PC-3 (cell line): ENCODE measurements at regions not wholly inside any gene's neighbourhood (a gene's known extent, or its start where the extent isn't known, plus 50 kb on each side); places are given as distances from the start of the nearest gene placed in this dataset.

Experiments
- ATAC-seq: fragments of 200-7000 bp; cut with Tn5 transposase; 2 replicates; pipeline ENCODE4 v1.9.1; 2020; ENCODE audit warnings: mild to moderate bottlenecking, moderate library complexity
- BruUV-seq: library from RNA; stranded (reverse); fragments of 400-500 nt; replicated peaks from 2 replicates; lab custom pipeline; 2021; lab: Mats Ljungman, UMichigan
- CTCF ChIA-PET: fragments of 300-600 bp; sonication (Branson Sonifier 250); formaldehyde crosslinking; loops from one replicate; lab custom pipeline; 2022; ENCODE audit warnings: antibody characterized with exemption; lab: Charles Lee
- POLR2A ChIA-PET: fragments of 300-600 bp; sonication (Branson Sonifier 250); formaldehyde crosslinking; loops from one replicate; lab custom pipeline; 2022; ENCODE audit warnings: antibody characterized with exemption; ENCODE audit not compliant: unreplicated experiment; lab: Charles Lee
- DNase-seq: peaks from one replicate; pipeline ENCODE4 v3.0.0-alpha.2; 2015
- H2AFZ ChIP-seq: fragments of 300-600 bp; sonication (generic); 2 replicates; pipeline ENCODE4 v1.6.0; 2016; ENCODE audit warnings: antibody characterized with exemption, low read length
- H3F3A ChIP-seq: fragments of 300-600 bp; sonication (generic); one replicate; pipeline ENCODE4 v1.6.0; 2017; ENCODE audit warnings: antibody characterized with exemption, low read length, control low read depth, mild to moderate bottlenecking; ENCODE audit not compliant: unreplicated experiment
- H3K27ac ChIP-seq: fragments of 300-600 bp; sonication (generic); 2 replicates; pipeline ENCODE4 v1.5.1; 2016; ENCODE audit warnings: mild to moderate bottlenecking, low read length
- H3K27me3 ChIP-seq: fragments of 300-600 bp; sonication (generic); 2 replicates; pipeline ENCODE4 v1.6.1; 2016; ENCODE audit warnings: low read length, mixed read lengths
- H3K36me3 ChIP-seq: fragments of 300-600 bp; sonication (generic); 2 replicates; pipeline ENCODE4 v1.6.1; 2016; ENCODE audit warnings: low read depth, mixed run types, low read length, mixed read lengths
- H3K4me1 ChIP-seq: fragments of 300-600 bp; sonication (generic); 2 replicates; pipeline ENCODE4 v1.5.1; 2016; ENCODE audit warnings: low read length; ENCODE audit not compliant: insufficient read depth
- H3K4me2 ChIP-seq: fragments of 300-600 bp; sonication (generic); 2 replicates; pipeline ENCODE4 v1.6.0; 2016; ENCODE audit warnings: low read length
- H3K4me3 ChIP-seq: fragments of 300-600 bp; sonication (generic); 2 replicates; pipeline ENCODE4 v1.5.1; 2016; ENCODE audit warnings: mild to moderate bottlenecking, low read length, mixed read lengths
- H3K79me2 ChIP-seq: fragments of 300-600 bp; sonication (generic); 2 replicates; pipeline ENCODE4 v1.6.1; 2017; ENCODE audit warnings: low read length, mixed read lengths
- H3K9ac ChIP-seq: fragments of 300-600 bp; sonication (generic); 2 replicates; pipeline ENCODE4 v1.6.0; 2016; ENCODE audit warnings: mild to moderate bottlenecking, low read length
- H3K9me2 ChIP-seq: fragments of 300-600 bp; sonication (generic); replicated peaks from 2 replicates; pipeline ENCODE4 v1.6.1; 2016; ENCODE audit warnings: mixed run types, low read length, mixed read lengths
- H3K9me3 ChIP-seq: fragments of 300-600 bp; sonication (generic); 2 replicates; pipeline ENCODE4 v1.6.1; 2016; ENCODE audit warnings: low read length, mixed read lengths
- H4K20me1 ChIP-seq: fragments of 300-600 bp; sonication (generic); 2 replicates; pipeline ENCODE4 v1.6.1; 2016; ENCODE audit warnings: low read length, mixed read lengths
- CTCF ChIP-seq: fragments of 300-600 bp; sonication (generic); conservative IDR thresholded peaks from 2 replicates; pipeline ENCODE4 v1.5.1; 2017; ENCODE audit warnings: antibody characterized with exemption, low read depth, mild to moderate bottlenecking, low read length
- EZH2 ChIP-seq: fragments of 300-600 bp; sonication (generic); IDR thresholded peaks from one replicate; pipeline ENCODE4 v1.6.1; 2017; ENCODE audit warnings: antibody characterized with exemption, mild to moderate bottlenecking, low read length; ENCODE audit not compliant: unreplicated experiment
- EZH2phosphoT487 ChIP-seq: fragments of 300-600 bp; sonication (generic); IDR thresholded peaks from 2 replicates; pipeline ENCODE4 v1.6.1; 2018; ENCODE audit warnings: mild to moderate bottlenecking, antibody characterized with exemption, low read length, borderline replicate concordance
- intact Hi-C: fragments of 100-400 bp; cut with micrococcal nuclease; formaldehyde crosslinking; loops from 2 replicates; pipeline ENCODE4 v1.9.0; 2023

- H3K36me3 ChIP-seq = no peaks in the 10 kb centered on the region
- no peak overlapping the region for H2AFZ ChIP-seq
- no peak overlapping the region for H3K4me2 ChIP-seq
- CTCF ChIA-PET = no interaction called here
- intact Hi-C loops = loop anchor here (5.0 to 10.0 kb wide), 4 partner anchors 75 to 1057 kb away; no protein-coding TSS in a partner anchor
- TF ChIP-seq CTCF (no peak), EZH2phosphoT487 (no peak), EZH2 (no peak)
- BruUV-seq = no TSS peak
- no peak for ATAC-seq
- H3K9me2 ChIP-seq = no peaks in the 10 kb centered on the region
- H3K27ac ChIP-seq = no peak overlapping the region
- DNase-seq = no peak
- no peaks in the 10 kb centered on the region for H3K27me3 ChIP-seq
- no peaks in the 10 kb centered on the region for H3F3A ChIP-seq
- POLR2A ChIA-PET = no interaction called here
- H3K4me1 ChIP-seq = no peaks in the 10 kb centered on the region; the same call in 1 of the 2 replicates
- no peaks in the 10 kb centered on the region for H3K79me2 ChIP-seq
- no peak overlapping the region for H3K9ac ChIP-seq
- no peak overlapping the region for H3K4me3 ChIP-seq
- no peaks in the 10 kb centered on the region for H3K9me3 ChIP-seq
- no peaks in the 10 kb centered on the region for H4K20me1 ChIP-seq
These were observed 269.8 kb downstream of the CDC5L start for GRCh38 chr6:44657206-44657819.

GRCh38 chr6:44658571-44658970 lies 271.1 kb downstream of the CDC5L start:
- Histone ChIP-seq H4K20me1 (no peaks in the 10 kb centered on the region), H3K4me2 (no peak overlapping the region), H3K79me2 (no peaks in the 10 kb centered on the region), H3K4me3 (no peak overlapping the region), H3K27me3 (no peaks in the 10 kb centered on the region), H3K9ac (no peak overlapping the region), H2AFZ (no peak overlapping the region), H3K4me1 (no peaks in the 10 kb centered on the region; the same call in 1 of the 2 replicates), H3K27ac (no peak overlapping the region), H3F3A (no peaks in the 10 kb centered on the region), H3K9me3 (no peaks in the 10 kb centered on the region), H3K9me2 (no peaks in the 10 kb centered on the region), H3K36me3 (no peaks in the 10 kb centered on the region)
- POLR2A ChIA-PET = no interaction called here
- intact Hi-C loops = loop anchor here (5.0 to 10.0 kb wide), 4 partner anchors 74 to 1056 kb away; no protein-coding TSS in a partner anchor
- ATAC-seq (no peak), DNase-seq (no peak)
- CTCF ChIA-PET = no interaction called here
- no peak for TF ChIP-seq EZH2
- no peak for TF ChIP-seq CTCF
- TF ChIP-seq EZH2phosphoT487 = no peak
- no TSS peak for BruUV-seq

DNA sequence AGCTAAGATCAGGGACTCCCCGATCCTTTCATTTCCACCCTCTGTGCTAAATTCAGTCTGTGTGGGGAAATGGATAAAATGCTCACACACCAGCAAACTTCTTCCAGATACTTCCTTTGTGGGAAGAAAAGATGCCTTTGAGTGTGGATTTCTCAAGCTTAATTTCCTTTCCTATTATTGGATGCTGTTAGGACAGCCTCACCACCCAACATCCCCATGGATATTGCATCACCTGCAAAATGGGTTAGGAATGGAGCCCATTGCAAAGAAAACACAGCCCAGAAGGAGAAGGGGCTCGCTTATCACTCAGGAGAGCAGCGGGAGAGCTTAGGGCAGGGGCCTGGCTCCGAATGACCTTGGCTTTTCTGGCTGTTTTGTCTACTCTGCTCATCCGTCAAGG lies 272.2 kb downstream of the CDC5L start:
- intact Hi-C loops = loop anchor here (5.0 to 10.0 kb wide), 4 partner anchors 73 to 1055 kb away; no protein-coding TSS in a partner anchor
- no peaks in the 10 kb centered on the region for H3K9me2 ChIP-seq
- no peaks in the 10 kb centered on the region for H3K36me3 ChIP-seq
- ATAC-seq (no peak), DNase-seq (no peak)
- H3K4me1 ChIP-seq = no peaks in the 10 kb centered on the region; the same call in 1 of the 2 replicates
- H4K20me1 ChIP-seq = no peaks in the 10 kb centered on the region
- no peak overlapping the region for H3K4me3 ChIP-seq
- BruUV-seq = no TSS peak
- no peaks in the 10 kb centered on the region for H3K27me3 ChIP-seq
- H3K4me2 ChIP-seq = no peak overlapping the region
- H3K9ac ChIP-seq = no peak overlapping the region
- H2AFZ ChIP-seq = no peak overlapping the region
- no peak for TF ChIP-seq EZH2phosphoT487
- no peak for TF ChIP-seq CTCF
- no peak for TF ChIP-seq EZH2
- H3K27ac ChIP-seq = no peak overlapping the region
- POLR2A ChIA-PET = no interaction called here
- CTCF ChIA-PET = no interaction called here
- no peaks in the 10 kb centered on the region for H3K9me3 ChIP-seq
- H3K79me2 ChIP-seq = no peaks in the 10 kb centered on the region
- no peaks in the 10 kb centered on the region for H3F3A ChIP-seq
